ENCODE measurements at regions not wholly inside any gene's neighbourhood (a gene's known extent, or its start where the extent isn't known, plus 50 kb on each side); places are given as distances from the start of the nearest gene placed in this dataset.

GRCh38 chr10:63780101-63780500, 258.9 kb downstream of the REEP3 start:
- no peak for TF ChIP-seq POLR2A (IDR thresholded peaks at IDR 0.05)
- TF ChIP-seq CTCF (IDR thresholded peaks at IDR 0.05) = no peak

Data from Peyer's patch (tissue), 4 donors.